AG08395 (cell line): ENCODE measurements at regions not wholly inside any gene's neighbourhood (a gene's known extent, or its start where the extent isn't known, plus 50 kb on each side); places are given as distances from the start of the nearest gene placed in this dataset.

ENCODE experiments used
- DNase-seq: peaks from one replicate; pipeline ENCODE4 v3.0.0; 2012; ENCODE audit warnings: mixed read lengths, low spot score

GRCh38 chr13:22061806-22062391 is 391.0 kb downstream of the FGF9 start:
- DNase-seq, result no peak

DNA sequence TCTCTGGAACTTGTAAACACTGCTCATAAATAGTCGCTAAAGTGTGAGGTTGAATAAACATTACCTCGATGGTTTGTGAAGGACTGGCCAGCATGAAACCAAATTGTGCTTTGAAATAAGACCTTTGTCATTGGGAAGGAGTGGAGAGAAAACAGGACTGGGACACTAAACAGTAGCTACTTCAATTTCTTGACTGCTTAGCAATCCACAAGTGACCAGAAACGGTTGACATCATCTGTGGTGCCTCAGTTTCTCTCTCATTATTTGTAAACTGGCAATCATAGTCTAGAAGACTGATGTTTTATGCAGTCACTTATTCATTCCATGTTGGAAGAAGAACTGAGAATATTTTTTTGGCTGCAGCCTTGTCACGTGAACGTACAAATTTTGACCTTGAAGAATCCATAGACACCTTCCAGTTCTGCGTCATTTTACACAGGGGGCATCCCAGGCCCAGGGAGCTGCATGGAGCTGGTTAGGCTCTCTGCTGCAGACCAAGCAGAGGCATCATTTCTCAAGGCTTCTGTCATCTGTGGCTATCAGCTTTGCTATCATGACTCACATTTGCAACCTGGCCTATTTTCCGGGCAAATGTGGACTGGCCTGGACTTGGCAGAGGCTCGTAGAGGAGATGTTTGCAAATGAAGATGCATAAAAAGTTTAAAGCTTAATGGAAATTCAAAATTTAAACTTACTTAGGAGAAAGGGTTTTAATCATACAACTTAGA is 391.8 kb downstream of the FGF9 start:
- peak; percentile 38 for DNase-seq

DNA sequence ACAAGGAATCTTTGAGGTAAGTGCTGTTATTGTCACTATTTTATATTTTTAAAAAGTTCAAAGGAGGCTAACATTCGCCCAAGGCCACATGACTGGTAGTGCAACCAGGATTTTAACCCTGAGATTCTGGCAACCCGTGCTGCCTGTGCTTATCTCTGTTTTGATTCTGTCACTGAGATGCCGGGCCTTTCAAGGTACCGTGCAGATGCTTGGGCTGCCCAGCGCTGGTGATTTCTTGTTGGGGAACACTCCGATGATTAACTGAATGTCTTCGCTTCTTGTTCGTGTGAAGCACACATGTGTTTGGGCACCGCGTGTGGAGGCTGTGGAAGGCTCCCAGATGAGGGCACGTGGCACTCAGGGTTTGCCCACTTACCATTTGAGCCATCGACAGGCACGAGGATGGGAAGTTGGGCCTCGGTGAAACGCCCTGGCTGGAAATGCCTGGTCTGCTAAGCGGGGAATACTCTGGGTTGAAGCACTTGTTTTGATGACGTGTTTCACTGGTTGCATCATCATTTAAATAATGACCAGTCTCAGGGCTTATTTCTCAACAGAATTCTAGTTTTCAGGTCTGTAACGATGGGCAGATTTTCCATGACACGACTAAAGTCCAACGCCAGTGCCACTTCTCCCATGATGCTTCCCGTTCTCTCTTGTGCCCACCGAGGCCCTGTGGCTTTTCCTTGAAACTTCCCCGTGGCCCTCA is 392.7 kb downstream of the FGF9 start:
- no peak for DNase-seq

DNA sequence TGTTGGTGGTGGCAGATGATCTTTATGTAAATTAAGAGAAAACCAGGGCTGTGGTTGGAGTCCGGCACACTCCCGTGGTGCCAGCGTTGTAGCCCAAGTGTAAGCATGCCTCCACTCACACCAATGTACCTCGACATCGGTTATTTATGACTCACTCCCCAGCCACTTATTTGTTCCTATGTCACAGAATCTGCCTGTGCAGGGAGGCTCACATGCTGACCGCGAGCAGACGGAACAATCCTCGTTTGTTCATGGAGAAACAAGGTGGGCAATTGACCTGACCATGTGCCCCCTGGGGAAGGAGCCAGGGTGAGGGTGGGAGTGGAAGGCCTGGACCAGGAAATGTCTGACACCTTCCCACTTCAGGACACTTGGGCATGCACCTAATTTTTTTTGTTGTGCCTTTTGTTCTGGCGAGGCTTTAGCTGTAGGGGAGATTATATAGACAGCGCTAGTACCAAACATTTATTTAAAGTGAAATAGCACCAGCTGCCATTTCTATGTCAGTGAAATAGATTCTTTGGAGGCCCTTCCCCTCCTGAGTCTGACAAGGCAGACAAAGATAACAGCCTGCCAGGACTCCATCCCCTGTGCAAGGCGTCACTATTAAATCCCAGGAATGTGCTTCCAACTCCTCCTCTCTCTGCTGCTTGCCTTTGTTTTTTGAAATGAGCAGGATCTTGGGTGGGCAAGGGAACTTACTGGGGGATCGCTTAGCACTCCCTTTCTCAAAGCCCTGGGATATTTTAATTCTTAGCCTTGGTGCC is 394.2 kb downstream of the FGF9 start:
- no peak for DNase-seq

GRCh38 chr13:22073718-22074117 is 402.8 kb downstream of the FGF9 start:
- no peak for DNase-seq

DNA sequence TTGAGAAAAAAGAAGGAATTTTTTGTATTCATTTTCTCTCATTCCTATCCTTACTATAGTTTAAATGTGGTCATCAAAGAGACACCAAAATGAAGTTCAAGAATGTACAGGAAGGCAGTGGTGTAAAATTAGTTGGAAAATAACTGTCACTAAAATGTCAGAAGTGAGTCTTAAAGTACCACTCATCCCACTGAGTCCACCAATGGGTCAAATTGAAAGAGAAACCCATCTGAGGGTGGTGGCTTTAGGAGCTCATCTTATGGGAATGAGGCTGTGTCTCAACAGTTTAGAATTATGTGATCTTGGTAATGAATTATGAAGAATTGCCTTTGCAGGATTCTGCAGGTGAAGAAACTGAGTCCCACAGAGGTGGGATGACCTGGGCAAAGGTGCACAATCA is 403.5 kb downstream of the FGF9 start:
- no peak for DNase-seq

DNA sequence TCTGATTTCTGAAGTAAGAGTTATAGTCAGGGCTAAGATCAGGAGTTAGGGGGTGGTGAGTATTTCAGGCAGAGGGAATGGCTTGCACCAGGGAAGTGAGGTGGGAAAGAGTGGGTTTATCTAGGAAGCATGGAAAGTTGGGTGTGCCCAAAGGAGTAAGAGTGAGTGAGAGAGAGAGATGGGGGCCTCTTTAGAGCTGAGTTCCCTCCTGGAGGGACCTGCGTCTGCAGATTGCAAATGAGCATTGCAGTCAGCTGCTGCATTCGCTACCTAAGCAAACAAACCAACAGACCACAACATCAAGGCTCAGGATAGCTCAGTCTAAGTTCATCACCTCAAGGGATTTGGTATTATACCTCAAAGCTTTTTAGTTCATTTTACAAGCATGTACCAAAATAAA is 405.8 kb downstream of the FGF9 start:
- DNase-seq, result no peak

DNA sequence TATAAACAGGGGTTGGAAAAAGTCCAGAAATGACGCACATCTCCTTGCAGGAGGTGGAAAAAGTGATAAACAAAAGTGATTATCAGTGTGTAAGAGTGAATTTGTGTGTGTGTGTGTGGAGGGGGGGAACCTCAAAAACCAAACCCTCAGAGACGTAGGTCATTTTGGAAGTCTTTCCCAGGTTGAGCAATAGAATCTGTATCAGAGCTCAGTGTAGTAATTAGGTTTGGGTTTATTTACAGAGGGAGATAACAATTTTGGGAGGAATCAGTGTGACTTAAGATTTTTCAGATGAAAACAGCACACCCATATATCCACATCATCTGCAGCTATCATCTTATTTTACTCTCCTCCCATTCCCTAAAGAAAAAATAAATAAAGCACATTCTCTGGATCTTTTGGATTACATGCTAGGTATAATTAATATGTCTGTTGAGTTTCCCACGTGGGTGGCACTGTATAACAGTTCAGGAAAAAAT is 406.4 kb downstream of the FGF9 start:
- DNase-seq, result no peak

- no peak for DNase-seq
Observed at GRCh38 chr13:22077764-22078163, 406.9 kb downstream of the FGF9 start.

DNA sequence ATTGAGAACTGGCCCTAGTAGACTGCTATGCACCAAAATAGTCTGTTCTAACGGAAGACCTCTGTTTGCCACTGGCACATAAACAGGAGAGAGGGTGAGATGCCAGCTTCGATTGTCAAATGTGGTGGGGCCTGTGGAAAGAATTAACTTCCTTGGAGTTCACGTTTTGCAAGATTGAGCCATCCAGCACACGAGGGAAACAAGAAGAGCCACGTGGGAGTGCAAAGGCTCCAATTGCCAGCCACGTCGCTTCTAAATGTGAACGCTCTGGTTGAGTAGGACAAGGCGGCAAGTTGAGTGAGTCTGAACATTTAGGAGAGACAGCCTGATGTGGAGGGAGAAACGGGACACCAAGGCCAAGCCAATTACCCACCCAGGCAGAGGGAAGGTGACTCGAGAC is 409.1 kb downstream of the FGF9 start:
- no peak for DNase-seq

- no peak for DNase-seq
Observed at GRCh38 chr13:22080832-22081231, 410.0 kb downstream of the FGF9 start.

GRCh38 chr13:22081430-22081829 is 410.6 kb downstream of the FGF9 start:
- DNase-seq, result no peak

- no peak for DNase-seq
Observed at GRCh38 chr13:22082030-22082429, 411.2 kb downstream of the FGF9 start.

GRCh38 chr13:22082437-22083100 is 411.7 kb downstream of the FGF9 start:
- no peak for DNase-seq

- no peak for DNase-seq
Observed at GRCh38 chr13:22085001-22085400, 414.1 kb downstream of the FGF9 start.

DNA sequence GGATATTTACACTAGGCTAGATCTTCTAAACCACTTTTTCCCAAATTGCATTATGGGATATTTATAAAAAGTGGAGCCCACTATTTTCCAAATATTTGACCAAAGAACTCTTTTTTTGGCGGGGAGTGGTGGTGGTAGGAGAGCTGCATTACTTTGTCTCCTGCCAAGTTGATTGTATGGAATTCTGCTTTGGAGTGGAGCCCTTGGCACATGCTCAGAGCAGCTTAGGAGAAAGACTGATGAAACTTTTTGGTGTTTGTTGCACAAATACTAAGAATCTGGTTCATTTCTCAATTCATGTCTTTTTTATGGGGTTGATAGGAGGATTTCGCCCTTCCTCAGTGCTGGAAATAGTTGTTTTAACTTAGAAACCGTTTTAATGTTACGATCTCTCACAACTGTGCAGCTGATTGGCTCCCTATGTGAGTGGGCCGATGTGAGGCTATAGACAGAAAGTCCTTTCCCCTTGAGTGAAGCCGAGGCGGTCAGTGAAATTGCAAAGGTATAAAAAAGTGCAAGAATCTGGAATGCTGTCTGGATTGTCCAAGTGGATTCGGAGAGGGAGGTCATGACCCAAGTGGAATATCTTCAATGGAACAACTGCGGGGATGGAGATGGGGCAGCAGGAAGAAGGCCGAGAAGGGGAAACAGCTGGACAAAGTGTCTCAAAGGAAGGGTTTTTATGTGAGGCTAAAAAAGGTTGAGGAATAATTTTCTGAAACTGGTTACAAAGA is 415.9 kb downstream of the FGF9 start:
- no peak for DNase-seq

GRCh38 chr13:22090106-22090505 is 419.2 kb downstream of the FGF9 start:
- DNase-seq, result no peak

DNA sequence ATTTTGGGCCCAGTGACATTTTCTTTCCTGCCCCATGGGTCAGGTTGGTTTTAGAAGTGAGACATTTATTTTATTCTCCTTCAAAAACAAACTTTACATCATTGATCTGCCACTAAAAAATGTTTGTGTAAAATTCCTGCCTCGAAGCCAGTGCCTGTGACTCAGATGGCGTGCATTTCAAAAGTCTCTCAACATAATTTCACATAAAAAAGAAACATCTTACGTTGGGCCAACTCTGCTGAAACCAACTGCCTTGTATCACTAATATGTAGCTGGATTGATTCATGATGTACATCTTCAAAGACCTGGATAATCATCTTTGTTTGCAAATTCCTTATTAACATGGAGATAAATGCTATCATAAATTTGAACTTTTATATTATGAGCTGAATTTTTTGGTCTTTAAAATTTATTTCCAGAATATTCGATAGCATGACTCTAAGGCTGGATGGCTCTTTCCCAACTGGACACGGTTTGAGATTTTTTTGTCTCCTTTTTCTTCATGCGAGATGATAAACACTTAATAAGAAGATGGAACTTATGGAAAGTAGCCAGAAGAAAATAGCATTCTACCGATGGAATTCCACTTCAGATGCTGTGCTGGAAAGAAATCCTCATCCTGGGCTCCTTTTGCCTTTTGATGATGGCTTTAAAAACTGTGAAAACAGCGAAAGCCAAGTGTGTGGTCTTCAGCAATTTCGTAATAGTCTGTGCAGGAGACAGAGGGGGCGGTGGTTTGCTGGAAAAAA is 420.5 kb downstream of the FGF9 start:
- DNase-seq, result peak; percentile 57

- DNase-seq, result no peak
Observed at GRCh38 chr13:22091971-22092300, 421.1 kb downstream of the FGF9 start.

DNA sequence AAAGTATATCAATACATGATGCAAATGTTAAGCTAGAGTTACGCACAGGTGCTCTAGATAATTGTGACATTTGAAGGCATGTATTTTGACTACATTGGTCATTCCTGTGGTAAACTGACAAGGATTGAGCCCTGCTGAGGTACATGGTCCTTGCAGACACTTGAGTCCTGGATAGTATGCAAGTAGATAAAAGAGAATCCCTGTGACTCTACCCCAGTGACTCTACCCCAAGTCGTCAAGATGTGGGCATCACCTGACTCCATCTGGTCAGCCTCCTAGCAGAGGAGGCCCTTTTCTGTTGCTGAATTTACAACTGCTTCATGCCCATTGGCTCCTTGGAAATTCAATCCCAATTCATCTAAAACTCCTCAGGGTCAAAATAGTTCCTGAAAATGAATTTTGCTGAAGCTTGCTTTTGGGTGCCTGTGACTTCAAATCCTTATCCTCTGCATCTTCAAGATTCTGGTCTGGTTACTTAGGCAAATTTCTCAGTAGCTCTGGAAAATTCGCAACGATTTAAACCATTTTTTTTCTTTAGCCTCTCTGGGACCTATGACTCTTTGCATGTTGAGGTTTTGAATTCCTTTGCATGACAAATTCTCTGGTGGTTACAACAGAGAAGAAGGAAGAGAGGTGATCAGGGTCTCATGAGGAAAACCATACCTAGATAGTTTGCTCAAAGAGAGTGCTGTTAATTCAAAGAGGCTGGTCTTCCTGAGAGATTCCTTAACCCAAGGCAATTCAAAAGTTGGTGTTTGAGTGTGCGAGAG is 422.1 kb downstream of the FGF9 start:
- peak; percentile 62 for DNase-seq
